ENCODE measurements at regions not wholly inside any gene's neighbourhood (a gene's known extent, or its start where the extent isn't known, plus 50 kb on each side); places are given as distances from the start of the nearest gene placed in this dataset.
A peak's percentile ranks its signal among the peaks of the same experiment; 100 is the strongest.
"Not testable (repeated sequence)": the region's sequence is repeated elsewhere in the genome, so short reads cannot be mapped to it uniquely, and the experiment has no call there.

GRCh38 chr13:33340631-33341030, 55.1 kb upstream of the STARD13 start:
- DNase-seq (ENCODE audit: low spot score in 2 of 2) = no peak
- in situ Hi-C loops (cut with MboI; ENCODE audit: low sequenced_read_pairs) = no loop called here
- Histone ChIP-seq H3K36me3 (replicated peaks) (no peaks in the 10 kb centered on the region), H3K27me3 (ENCODE audit: low read depth) (no peaks in the 10 kb centered on the region), H3K4me3 (no peak overlapping the region), H3K9me3 (no peaks in the 10 kb centered on the region), H3K4me1 (no peaks in the 10 kb centered on the region)

DNA sequence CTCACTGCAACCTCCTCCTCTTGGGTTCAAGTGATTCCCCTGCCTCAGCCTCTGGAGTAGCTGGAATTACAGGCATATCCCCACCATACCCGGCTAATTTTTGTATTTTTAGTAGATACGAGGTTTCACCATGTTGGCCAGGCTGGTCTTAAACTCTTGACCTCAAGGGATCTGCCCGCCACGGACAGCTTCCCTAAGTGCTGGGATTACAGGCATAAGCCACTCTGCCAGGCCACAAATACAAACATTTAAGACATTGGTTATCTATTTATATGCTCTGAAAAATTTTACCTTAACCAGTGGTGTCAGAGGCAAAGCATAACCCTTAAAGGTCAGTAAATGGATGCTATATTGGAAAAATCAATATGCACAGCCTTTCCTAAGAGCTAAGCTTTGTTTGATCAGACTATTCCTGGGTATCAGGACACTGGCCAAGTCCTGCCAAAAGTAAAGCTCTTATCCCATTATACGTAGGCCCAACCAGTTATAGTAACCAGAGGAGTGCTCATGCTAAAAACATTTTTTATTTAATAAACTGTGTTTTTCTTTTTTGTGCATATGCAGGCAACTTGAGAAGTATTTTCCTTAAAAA, 56.4 kb upstream of the STARD13 start:
- no peaks in the 10 kb centered on the region for H3K27me3 ChIP-seq (ENCODE audit: low read depth)
- H3K9me3 ChIP-seq = no peaks in the 10 kb centered on the region
- H3K4me3 ChIP-seq = no peak overlapping the region
- in situ Hi-C loops (cut with MboI; ENCODE audit: low sequenced_read_pairs) = no loop called here
- no peaks in the 10 kb centered on the region for H3K4me1 ChIP-seq
- H3K36me3 ChIP-seq (replicated peaks) = no peaks in the 10 kb centered on the region
- no peak for DNase-seq (ENCODE audit: low spot score in 2 of 2)

DNA sequence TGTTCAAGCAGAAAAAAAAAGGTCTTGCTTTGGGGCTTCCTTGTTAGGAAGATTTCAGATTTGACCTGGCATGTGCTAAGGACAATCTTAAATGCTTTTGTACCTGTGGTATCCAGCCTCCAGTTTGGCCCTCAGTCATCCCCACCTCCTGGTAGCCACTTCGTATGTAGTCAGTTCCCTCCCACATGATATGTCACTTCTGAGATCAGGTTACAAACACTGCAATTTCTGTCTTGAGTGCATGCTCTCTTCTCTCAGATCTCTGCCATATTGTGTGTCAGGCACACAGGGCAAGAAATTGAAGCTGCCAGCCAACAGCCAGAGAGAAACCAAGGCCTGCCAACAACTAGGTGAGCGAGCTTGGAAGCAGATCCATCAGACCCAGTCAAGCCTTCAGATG, 60.3 kb upstream of the STARD13 start:
- H3K9me3 ChIP-seq = no peaks in the 10 kb centered on the region
- no peaks in the 10 kb centered on the region for H3K27me3 ChIP-seq (ENCODE audit: low read depth)
- in situ Hi-C loops (cut with MboI; ENCODE audit: low sequenced_read_pairs) = no loop called here
- no peaks in the 10 kb centered on the region for H3K36me3 ChIP-seq (replicated peaks)
- H3K4me3 ChIP-seq = no peak overlapping the region
- peaks cover 2% of the 10 kb centered on the region for H3K4me1 ChIP-seq
- no peak for DNase-seq (ENCODE audit: low spot score in 2 of 2)

DNA sequence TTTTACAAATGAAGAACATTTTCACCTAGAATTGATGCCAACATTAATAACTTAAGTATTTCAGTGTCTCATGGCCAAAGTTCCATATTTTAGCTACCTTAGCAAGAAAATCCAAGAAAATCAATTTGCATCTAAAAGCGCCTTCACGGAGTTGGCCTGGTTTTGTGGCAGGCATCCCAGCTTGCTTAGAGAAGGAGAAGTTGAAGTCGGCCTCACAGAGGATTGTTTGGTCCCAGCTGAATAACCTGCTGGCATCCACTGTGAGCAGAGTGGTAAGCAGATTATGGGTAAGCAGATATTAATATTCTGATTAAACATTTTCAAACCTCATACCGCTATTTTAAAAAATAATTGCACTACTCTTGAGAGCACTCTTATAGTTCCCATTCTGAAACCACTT, 62.3 kb upstream of the STARD13 start:
- no peak overlapping the region for H3K4me3 ChIP-seq
- H3K9me3 ChIP-seq = no peaks in the 10 kb centered on the region
- H3K27me3 ChIP-seq (ENCODE audit: low read depth) = no peaks in the 10 kb centered on the region
- no peaks in the 10 kb centered on the region for H3K36me3 ChIP-seq (replicated peaks)
- no peak for DNase-seq (ENCODE audit: low spot score in 2 of 2)
- H3K4me1 ChIP-seq = peaks cover 3% of the 10 kb centered on the region
- in situ Hi-C loops (cut with MboI; ENCODE audit: low sequenced_read_pairs) = no loop called here

- no peaks in the 10 kb centered on the region for H3K27me3 ChIP-seq (ENCODE audit: low read depth)
- in situ Hi-C loops (cut with MboI; ENCODE audit: low sequenced_read_pairs) = no loop called here
- no peak overlapping the region for H3K4me3 ChIP-seq
- H3K36me3 ChIP-seq (replicated peaks) = no peaks in the 10 kb centered on the region
- no peak for DNase-seq (ENCODE audit: low spot score in 2 of 2)
- no peaks in the 10 kb centered on the region for H3K9me3 ChIP-seq
- peaks cover 3% of the 10 kb centered on the region for H3K4me1 ChIP-seq
Observed at GRCh38 chr13:33348366-33348765, 62.8 kb upstream of the STARD13 start.

DNA sequence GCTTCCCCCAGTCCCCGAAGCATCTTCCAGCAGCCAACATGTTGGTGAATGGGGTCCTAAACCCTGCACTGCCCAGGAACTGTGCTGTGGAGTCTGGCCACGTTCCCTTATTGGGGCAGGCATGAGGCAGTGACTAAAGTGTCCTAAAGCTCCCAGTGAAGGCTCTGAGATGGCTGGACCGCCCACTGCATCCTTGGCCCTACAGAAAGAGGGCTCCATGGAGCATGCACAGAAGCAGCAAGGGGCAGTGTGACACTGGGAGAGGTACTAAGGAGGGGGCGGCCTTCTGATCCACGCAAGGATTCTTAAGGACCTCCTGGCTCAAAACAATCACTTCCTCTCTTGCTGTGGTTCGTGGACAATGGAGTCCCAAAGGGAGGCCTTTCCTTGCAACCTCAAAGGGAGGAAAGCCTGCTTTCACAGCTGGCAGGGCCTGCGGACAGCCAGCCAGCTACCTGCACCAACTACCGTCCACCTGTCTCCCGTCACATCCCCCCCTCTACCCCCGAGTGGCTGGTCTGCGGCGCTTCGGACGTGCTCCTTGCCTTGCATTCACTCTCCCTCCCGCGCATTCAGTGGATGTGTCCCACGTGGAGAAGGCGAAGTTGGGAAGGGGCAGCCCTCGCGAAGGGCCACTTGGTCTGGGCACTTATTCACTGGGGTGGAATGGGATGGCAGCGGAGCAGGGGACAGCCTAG, 63.9 kb upstream of the STARD13 start:
- peak in 1 of 2 experiments; percentile 32 for DNase-seq (ENCODE audit: low spot score in 2 of 2)
- no peaks in the 10 kb centered on the region for H3K27me3 ChIP-seq (ENCODE audit: low read depth)
- no peaks in the 10 kb centered on the region for H3K9me3 ChIP-seq
- H3K4me3 ChIP-seq = peak overlapping the region; percentile 51
- in situ Hi-C loops (cut with MboI; ENCODE audit: low sequenced_read_pairs) = no loop called here
- H3K36me3 ChIP-seq (replicated peaks) = no peaks in the 10 kb centered on the region
- peaks cover 3% of the 10 kb centered on the region for H3K4me1 ChIP-seq

DNA sequence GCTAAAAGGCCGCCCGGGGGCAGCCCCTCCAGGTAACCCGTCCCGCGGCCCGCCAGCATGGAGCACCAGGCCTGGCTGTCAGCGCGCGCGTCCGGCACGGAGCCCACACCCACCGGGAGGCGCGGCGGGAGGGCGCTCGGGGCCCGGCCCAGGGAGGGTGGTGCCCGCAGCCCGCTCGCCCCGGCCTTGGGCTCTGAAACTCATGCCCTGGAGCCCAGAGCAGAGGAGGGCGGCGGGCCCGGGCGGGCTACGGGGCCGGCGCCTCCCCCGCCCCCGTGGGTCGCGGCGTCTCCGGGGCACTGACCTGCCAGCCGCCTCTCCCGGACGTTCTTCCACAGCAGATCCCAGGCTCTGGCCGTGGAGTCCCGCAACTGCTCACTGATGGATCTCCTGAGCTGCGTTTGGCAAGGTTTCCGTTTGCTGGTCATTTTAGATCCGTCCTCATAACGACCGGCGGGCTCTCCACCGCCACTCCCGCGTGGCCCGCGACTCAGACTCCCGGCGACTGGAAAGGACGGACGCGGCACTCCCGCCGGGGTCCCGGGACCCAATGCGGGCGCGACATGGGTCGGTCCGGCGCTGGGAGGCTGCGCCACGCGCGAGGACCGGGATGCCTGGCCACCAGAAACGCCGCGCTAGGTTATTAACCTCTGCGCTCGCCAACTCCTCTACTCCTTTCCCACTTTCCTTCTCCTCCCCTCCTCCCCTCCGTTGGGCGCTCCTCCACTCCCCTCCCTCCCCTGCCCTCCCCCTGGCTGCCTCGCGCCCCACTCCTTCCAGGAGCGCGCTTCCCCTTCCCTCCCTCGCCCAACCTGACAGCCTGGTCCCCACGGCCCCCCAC, 64.7 kb upstream of the STARD13 start:
- peak in 1 of 2 experiments; percentile 62 for DNase-seq (ENCODE audit: low spot score in 2 of 2)
- Histone ChIP-seq H3K9me3 (no peaks in the 10 kb centered on the region), H3K4me3 (peak overlapping the region; percentile 51), H3K4me1 (peaks cover 3% of the 10 kb centered on the region), H3K36me3 (replicated peaks) (no peaks in the 10 kb centered on the region), H3K27me3 (ENCODE audit: low read depth) (no peaks in the 10 kb centered on the region)
- in situ Hi-C loops (cut with MboI; ENCODE audit: low sequenced_read_pairs) = no loop called here

- Histone ChIP-seq H3K36me3 (replicated peaks) (no peaks in the 10 kb centered on the region), H3K9me3 (no peaks in the 10 kb centered on the region), H3K27me3 (ENCODE audit: low read depth) (no peaks in the 10 kb centered on the region), H3K4me3 (no peak overlapping the region), H3K4me1 (peaks cover 3% of the 10 kb centered on the region)
- no peak for DNase-seq (ENCODE audit: low spot score in 2 of 2)
- in situ Hi-C loops (cut with MboI; ENCODE audit: low sequenced_read_pairs) = no loop called here
Observed at GRCh38 chr13:33351319-33351718, 65.8 kb upstream of the STARD13 start.

DNA sequence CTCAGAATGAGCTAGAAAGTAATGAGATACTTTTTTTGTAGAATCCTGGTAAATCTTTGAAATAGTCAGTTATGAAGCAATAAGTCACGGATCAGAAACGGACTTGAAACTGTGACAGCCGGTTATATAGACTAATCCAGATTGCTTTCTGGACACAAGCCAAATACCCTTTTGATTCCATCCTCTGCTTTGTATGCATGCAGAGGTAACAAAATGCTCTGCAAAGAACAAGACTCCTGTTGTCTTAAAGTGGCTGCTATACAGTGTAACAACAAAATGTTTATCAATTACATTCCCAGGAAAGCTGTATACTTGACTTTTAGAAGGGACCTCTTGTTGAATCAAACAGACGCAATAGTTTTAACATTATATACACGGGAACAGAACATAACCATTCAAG, 66.5 kb upstream of the STARD13 start:
- Histone ChIP-seq H3K9me3 (no peaks in the 10 kb centered on the region), H3K4me3 (no peak overlapping the region), H3K4me1 (peaks cover 3% of the 10 kb centered on the region), H3K27me3 (ENCODE audit: low read depth) (no peaks in the 10 kb centered on the region), H3K36me3 (replicated peaks) (no peaks in the 10 kb centered on the region)
- DNase-seq (ENCODE audit: low spot score in 2 of 2) = no peak
- in situ Hi-C loops (cut with MboI; ENCODE audit: low sequenced_read_pairs) = no loop called here

DNA sequence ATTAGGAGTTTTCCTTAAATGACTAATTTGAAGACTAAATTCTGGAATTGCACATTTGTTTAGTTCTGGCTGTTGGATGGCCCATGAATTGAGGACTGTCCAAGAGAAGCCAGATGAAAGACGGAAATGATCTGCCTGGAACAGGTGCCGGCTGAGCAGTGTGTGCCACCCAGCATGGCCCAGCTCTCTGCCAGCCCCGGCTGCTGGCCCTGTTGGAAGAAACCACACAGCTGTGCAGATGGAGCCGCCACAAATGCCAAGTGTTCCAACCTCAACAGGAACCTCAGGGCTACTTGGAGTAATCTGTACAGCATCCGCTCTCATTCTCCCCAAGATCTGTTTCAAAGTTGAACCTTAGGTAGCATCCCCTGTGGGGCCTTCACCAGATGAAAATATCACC, 67.0 kb upstream of the STARD13 start:
- DNase-seq (ENCODE audit: low spot score in 2 of 2) = no peak
- Histone ChIP-seq H3K9me3 (no peaks in the 10 kb centered on the region), H3K4me3 (no peak overlapping the region), H3K36me3 (replicated peaks) (no peaks in the 10 kb centered on the region), H3K4me1 (peaks cover 3% of the 10 kb centered on the region), H3K27me3 (ENCODE audit: low read depth) (no peaks in the 10 kb centered on the region)
- in situ Hi-C loops (cut with MboI; ENCODE audit: low sequenced_read_pairs) = no loop called here

- H3K4me1 ChIP-seq = peaks cover 3% of the 10 kb centered on the region
- no peak overlapping the region for H3K4me3 ChIP-seq
- in situ Hi-C loops (cut with MboI; ENCODE audit: low sequenced_read_pairs) = no loop called here
- no peak for DNase-seq (ENCODE audit: low spot score in 2 of 2)
- H3K36me3 ChIP-seq (replicated peaks) = no peaks in the 10 kb centered on the region
- H3K9me3 ChIP-seq = no peaks in the 10 kb centered on the region
- H3K27me3 ChIP-seq (ENCODE audit: low read depth) = no peaks in the 10 kb centered on the region
Observed at GRCh38 chr13:33353210-33353609, 67.7 kb upstream of the STARD13 start.

DNA sequence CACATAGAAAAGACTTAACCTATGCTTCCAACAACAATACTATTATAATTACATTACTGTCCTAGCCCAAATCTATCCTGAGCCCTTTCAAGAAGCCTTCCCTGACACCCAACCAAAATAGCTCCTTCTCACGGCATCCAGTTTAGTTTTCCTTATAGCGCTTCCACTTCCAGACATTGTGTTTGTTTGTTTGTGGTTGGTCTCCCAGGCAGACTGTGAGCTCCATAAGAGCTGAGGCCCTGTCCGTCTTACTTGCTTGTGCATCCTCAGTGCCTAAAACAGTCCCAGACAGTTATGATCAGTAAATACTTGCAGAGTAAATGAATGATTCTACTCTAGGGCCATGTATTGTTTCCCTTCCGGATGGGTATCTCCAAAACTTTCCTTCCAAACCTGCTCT, 68.1 kb upstream of the STARD13 start:
- DNase-seq (ENCODE audit: low spot score in 2 of 2) = no peak
- in situ Hi-C loops (cut with MboI; ENCODE audit: low sequenced_read_pairs) = no loop called here
- Histone ChIP-seq H3K4me3 (no peak overlapping the region), H3K9me3 (no peaks in the 10 kb centered on the region), H3K36me3 (replicated peaks) (no peaks in the 10 kb centered on the region), H3K27me3 (ENCODE audit: low read depth) (no peaks in the 10 kb centered on the region), H3K4me1 (peaks cover 3% of the 10 kb centered on the region)

DNA sequence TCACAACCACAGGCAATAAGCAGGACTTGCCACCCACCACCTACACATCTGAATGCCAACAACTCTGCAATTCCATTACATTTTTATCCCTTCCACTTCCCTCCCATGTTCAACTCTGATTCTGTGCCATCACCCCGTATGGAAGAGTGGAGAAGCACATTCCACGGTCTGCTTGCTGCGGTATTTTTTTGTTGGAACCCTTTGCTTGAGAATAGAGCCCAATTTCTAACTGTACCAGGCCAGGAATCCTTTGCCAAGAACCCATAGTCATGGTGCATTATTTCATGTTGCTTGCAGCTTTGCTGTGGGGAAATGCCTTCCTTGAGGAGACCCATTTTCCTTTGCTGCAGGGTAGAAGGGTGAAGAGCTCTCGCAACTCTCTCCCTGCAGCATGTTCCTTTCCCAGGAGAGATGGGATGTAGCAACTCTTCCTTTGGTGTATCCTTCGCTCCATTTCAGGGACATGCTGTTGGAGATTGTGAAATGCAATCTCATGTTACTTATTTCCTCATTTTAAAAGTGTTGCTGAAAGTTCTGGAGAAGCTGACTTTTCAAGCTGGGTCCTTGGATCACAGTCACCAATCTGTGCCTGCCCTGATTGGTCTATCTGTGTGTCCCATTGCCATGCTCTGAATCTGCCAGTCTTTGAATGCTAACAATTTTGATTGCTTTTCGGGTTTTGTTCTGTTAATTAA, 69.8 kb upstream of the STARD13 start:
- in situ Hi-C loops (cut with MboI; ENCODE audit: low sequenced_read_pairs) = no loop called here
- no peak for DNase-seq (ENCODE audit: low spot score in 2 of 2)
- no peaks in the 10 kb centered on the region for H3K27me3 ChIP-seq (ENCODE audit: low read depth)
- H3K9me3 ChIP-seq = no peaks in the 10 kb centered on the region
- no peak overlapping the region for H3K4me3 ChIP-seq
- peaks cover 3% of the 10 kb centered on the region for H3K4me1 ChIP-seq
- no peaks in the 10 kb centered on the region for H3K36me3 ChIP-seq (replicated peaks)

DNA sequence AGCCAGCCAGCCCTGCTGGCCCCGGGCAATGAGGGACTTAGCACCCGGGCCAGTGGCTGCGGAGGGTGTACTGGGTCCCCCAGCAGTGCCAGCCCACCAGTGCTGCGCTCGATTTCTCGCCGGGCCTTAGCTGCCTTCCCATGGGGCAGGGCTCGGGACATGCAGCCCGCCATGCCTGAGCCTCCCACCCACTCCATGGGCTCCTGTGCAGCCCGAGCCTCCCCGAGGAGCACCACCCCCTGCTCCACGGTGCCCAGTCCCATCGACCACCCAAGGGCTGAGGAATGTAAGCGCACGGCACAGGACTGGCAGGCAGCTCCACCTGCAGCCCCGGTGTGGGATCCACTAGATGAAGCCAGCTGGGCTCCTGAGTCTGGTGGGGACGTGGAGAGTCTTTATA, 72.5 kb upstream of the STARD13 start:
- H3K9me3 ChIP-seq; in situ Hi-C loops (cut with MboI; ENCODE audit: low sequenced_read_pairs); H3K27me3 ChIP-seq (ENCODE audit: low read depth); DNase-seq (ENCODE audit: low spot score in 2 of 2); H3K36me3 ChIP-seq (replicated peaks); H3K4me1 ChIP-seq; H3K4me3 ChIP-seq: not testable (repeated sequence)
